HEK293 (cell line): ENCODE measurements at regions not wholly inside any gene's neighbourhood (a gene's known extent, or its start where the extent isn't known, plus 50 kb on each side); places are given as distances from the start of the nearest gene placed in this dataset.

Source experiments
- CTCF ChIA-PET: fragments of 350-600 bp; formaldehyde crosslinking; extraction: SDS; loops from one replicate; lab custom pipeline; 2021; ENCODE audit warnings: antibody characterized with exemption; lab: Yijun Ruan, JAX
- POLR2A ChIA-PET: fragments of 300-600 bp; formaldehyde crosslinking; extraction: SDS; loops from one replicate; lab custom pipeline; 2020; ENCODE audit warnings: antibody characterized with exemption, inconsistent platforms; lab: Yijun Ruan, JAX
- H3K27ac ChIP-seq: fragments of 200-500 bp; sonication (Bioruptor generic); 2 replicates; pipeline ENCODE4 v1.5.1; 2014; ENCODE audit warnings: low read depth, low read length, control low read depth, inconsistent platforms; ENCODE audit errors: extremely low read depth
- H3K36me3 ChIP-seq, 2 experiments: fragments of 200-500 bp in 1 of 2; sonication (Bioruptor generic) in 1 of 2; 1 replicate in 1 of 2; 2 replicates in 1 of 2; pipeline ENCODE4 v1.5.1; 2014 to 2017; ENCODE audit warnings: inconsistent platforms in 2 of 2, low read length in 2 of 2; ENCODE audit not compliant: control insufficient read depth in 2 of 2, insufficient read depth in 1 of 2
- H3K4me1 ChIP-seq: fragments of 200-500 bp; sonication (Bioruptor generic); 2 replicates; pipeline ENCODE4 v1.5.1; 2014; ENCODE audit warnings: mild to moderate bottlenecking, low read length, inconsistent platforms; ENCODE audit not compliant: control insufficient read depth, insufficient read depth
- H3K4me3 ChIP-seq: 2 replicates; pipeline ENCODE4 v1.5.1; 2011; ENCODE audit warnings: low read depth, mild to moderate bottlenecking, control low read depth, low read length, moderate library complexity
- H3K9me3 ChIP-seq: fragments of 200-500 bp; sonication (Bioruptor generic); 2 replicates; pipeline ENCODE4 v1.5.1; 2014; ENCODE audit warnings: low read depth, low read length, inconsistent platforms; ENCODE audit not compliant: control insufficient read depth, insufficient read depth
- ATF2 ChIP-seq: fragments of 450-650 bp; formaldehyde crosslinking; IDR thresholded peaks from 2 replicates; pipeline ENCODE4 v1.5.1; 2016; ENCODE audit warnings: missing biosample characterization, missing genetic modification characterization, low read depth
- KLF1 ChIP-seq: fragments of 450-650 bp; formaldehyde crosslinking; IDR thresholded peaks from 2 replicates; pipeline ENCODE4 v1.5.1; 2016; ENCODE audit warnings: missing biosample characterization, missing genetic modification characterization
- KLF10 ChIP-seq: fragments of 450-650 bp; IDR thresholded peaks from 2 replicates; pipeline ENCODE4 v1.5.1; 2018; ENCODE audit warnings: missing biosample characterization, mild to moderate bottlenecking, missing genetic modification characterization
- KLF9 ChIP-seq: fragments of 450-650 bp; formaldehyde crosslinking; IDR thresholded peaks from 2 replicates; pipeline ENCODE4 v1.5.1; 2016; ENCODE audit warnings: missing biosample characterization, missing genetic modification characterization, low read depth
- SCRT1 ChIP-seq: fragments of 450-650 bp; formaldehyde crosslinking; IDR thresholded peaks from 2 replicates; pipeline ENCODE4 v1.5.1; 2016; ENCODE audit warnings: missing biosample characterization, missing genetic modification characterization, borderline replicate concordance
- ZBTB21 ChIP-seq: fragments of 450-650 bp; formaldehyde crosslinking; IDR thresholded peaks from 2 replicates; pipeline ENCODE4 v1.5.1; 2017; ENCODE audit warnings: missing biosample characterization, missing genetic modification characterization
- ZEB2 ChIP-seq: fragments of 450-650 bp; formaldehyde crosslinking; IDR thresholded peaks from 2 replicates; pipeline ENCODE4 v1.5.1; 2016; ENCODE audit warnings: missing biosample characterization, missing genetic modification characterization
- ZFP37 ChIP-seq: fragments of 450-650 bp; formaldehyde crosslinking; IDR thresholded peaks from 2 replicates; pipeline ENCODE4 v1.5.1; 2016; ENCODE audit warnings: missing biosample characterization, missing genetic modification characterization
- ZIC2 ChIP-seq: fragments of 450-650 bp; formaldehyde crosslinking; IDR thresholded peaks from 2 replicates; pipeline ENCODE4 v1.5.1; 2016; ENCODE audit warnings: missing biosample characterization, missing genetic modification characterization
- ZNF114 ChIP-seq: fragments of 450-650 bp; formaldehyde crosslinking; IDR thresholded peaks from 2 replicates; pipeline ENCODE4 v1.5.0; 2017; ENCODE audit warnings: missing biosample characterization, missing genetic modification characterization
- ZNF138 ChIP-seq: fragments of 450-650 bp; formaldehyde crosslinking; IDR thresholded peaks from 2 replicates; pipeline ENCODE4 v1.5.1; 2016; ENCODE audit warnings: missing biosample characterization, missing genetic modification characterization, borderline replicate concordance
- ZNF174 ChIP-seq: fragments of 450-650 bp; formaldehyde crosslinking; IDR thresholded peaks from 2 replicates; pipeline ENCODE4 v1.5.0; 2017; ENCODE audit warnings: missing biosample characterization, mild to moderate bottlenecking, missing genetic modification characterization
- ZNF23 ChIP-seq: fragments of 450-650 bp; formaldehyde crosslinking; IDR thresholded peaks from 2 replicates; pipeline ENCODE4 v1.5.1; 2016; ENCODE audit warnings: missing biosample characterization, missing genetic modification characterization, borderline replicate concordance
- ZNF24 ChIP-seq: fragments of 450-650 bp; formaldehyde crosslinking; IDR thresholded peaks from 2 replicates; pipeline ENCODE4 v1.5.1; 2016; ENCODE audit warnings: missing biosample characterization, missing genetic modification characterization
- ZNF394 ChIP-seq: fragments of 450-650 bp; formaldehyde crosslinking; IDR thresholded peaks from 2 replicates; pipeline ENCODE4 v1.5.1; 2016; ENCODE audit warnings: missing biosample characterization, missing genetic modification characterization, mild to moderate bottlenecking, moderate library complexity, borderline replicate concordance
- ZNF423 ChIP-seq: fragments of 450-650 bp; formaldehyde crosslinking; IDR thresholded peaks from 2 replicates; pipeline ENCODE4 v1.5.1; 2016; ENCODE audit warnings: missing biosample characterization, missing genetic modification characterization
- ZNF530 ChIP-seq: fragments of 450-650 bp; formaldehyde crosslinking; IDR thresholded peaks from 2 replicates; pipeline ENCODE4 v1.5.1; 2016; ENCODE audit warnings: low read depth, missing biosample characterization, missing genetic modification characterization
- ZNF558 ChIP-seq: fragments of 450-650 bp; formaldehyde crosslinking; IDR thresholded peaks from 2 replicates; pipeline ENCODE4 v1.5.1; 2016; ENCODE audit warnings: missing biosample characterization, missing genetic modification characterization
- ZNF596 ChIP-seq: fragments of 450-650 bp; IDR thresholded peaks from 2 replicates; pipeline ENCODE4 v1.5.0; 2018; ENCODE audit warnings: missing biosample characterization, mild to moderate bottlenecking, missing genetic modification characterization, moderate library complexity
- ZNF610 ChIP-seq: fragments of 450-650 bp; formaldehyde crosslinking; IDR thresholded peaks from 2 replicates; pipeline ENCODE4 v1.5.1; 2016; ENCODE audit warnings: missing biosample characterization, missing genetic modification characterization, borderline replicate concordance
- ZNF621 ChIP-seq: fragments of 450-650 bp; formaldehyde crosslinking; IDR thresholded peaks from 2 replicates; pipeline ENCODE4 v1.5.1; 2017; ENCODE audit warnings: missing biosample characterization, missing genetic modification characterization
- ZNF658 ChIP-seq: fragments of 450-650 bp; formaldehyde crosslinking; IDR thresholded peaks from 2 replicates; pipeline ENCODE4; 2016; ENCODE audit warnings: missing biosample characterization, missing genetic modification characterization
- ZNF677 ChIP-seq: fragments of 450-650 bp; IDR thresholded peaks from 2 replicates; pipeline ENCODE4 v1.5.0; 2018; ENCODE audit warnings: missing biosample characterization, mild to moderate bottlenecking, missing genetic modification characterization, moderate library complexity
- ZNF701 ChIP-seq: fragments of 450-650 bp; formaldehyde crosslinking; IDR thresholded peaks from 2 replicates; pipeline ENCODE4 v1.5.1; 2016; ENCODE audit warnings: missing biosample characterization, missing genetic modification characterization
- ZSCAN16 ChIP-seq: fragments of 450-650 bp; formaldehyde crosslinking; IDR thresholded peaks from 2 replicates; pipeline ENCODE4 v1.5.1; 2016; ENCODE audit warnings: missing biosample characterization, missing genetic modification characterization
- TF ChIP-seq, protein P1 (sequence below): fragments of 450-650 bp; formaldehyde crosslinking; IDR thresholded peaks from 2 replicates; pipeline ENCODE4 v1.5.1; 2017; ENCODE audit warnings: missing biosample characterization, missing genetic modification characterization
- TF ChIP-seq, protein P2 (sequence below): fragments of 450-650 bp; formaldehyde crosslinking; IDR thresholded peaks from 2 replicates; pipeline ENCODE4 v1.5.1; 2017; ENCODE audit warnings: missing biosample characterization, mild to moderate bottlenecking, missing genetic modification characterization, moderate library complexity
- TF ChIP-seq, protein P3 (sequence below): fragments of 450-650 bp; formaldehyde crosslinking; IDR thresholded peaks from 2 replicates; pipeline ENCODE4 v1.5.1; 2017; ENCODE audit warnings: missing biosample characterization, missing genetic modification characterization
- TF ChIP-seq, protein P4 (sequence below): fragments of 450-650 bp; IDR thresholded peaks from 2 replicates; pipeline ENCODE4 v1.5.1; 2018; ENCODE audit warnings: missing biosample characterization, mild to moderate bottlenecking, missing genetic modification characterization

GRCh38 chr9:102941868-102942267 lies 53.3 kb upstream of the CYLC2 start:
- no peaks in the 10 kb centered on the region for H3K9me3 ChIP-seq
- no peak overlapping the region for H3K27ac ChIP-seq
- TF ChIP-seq ZNF114 (tag by site-specific recombination) = no peak
- TF ChIP-seq ZSCAN16 (tag by site-specific recombination) = no peak
- no peak for TF ChIP-seq ZNF610 (tag by site-specific recombination)
- TF ChIP-seq ZFP37 (tag by site-specific recombination) = no peak
- no peak for TF ChIP-seq ZNF658 (tag by site-specific recombination)
- no peak for TF ChIP-seq ZNF677 (tag by site-specific recombination)
- TF ChIP-seq ZNF423 (tag by site-specific recombination) = no peak
- TF ChIP-seq ZNF24 (tag by site-specific recombination) = no peak
- TF ChIP-seq, protein P1, sequence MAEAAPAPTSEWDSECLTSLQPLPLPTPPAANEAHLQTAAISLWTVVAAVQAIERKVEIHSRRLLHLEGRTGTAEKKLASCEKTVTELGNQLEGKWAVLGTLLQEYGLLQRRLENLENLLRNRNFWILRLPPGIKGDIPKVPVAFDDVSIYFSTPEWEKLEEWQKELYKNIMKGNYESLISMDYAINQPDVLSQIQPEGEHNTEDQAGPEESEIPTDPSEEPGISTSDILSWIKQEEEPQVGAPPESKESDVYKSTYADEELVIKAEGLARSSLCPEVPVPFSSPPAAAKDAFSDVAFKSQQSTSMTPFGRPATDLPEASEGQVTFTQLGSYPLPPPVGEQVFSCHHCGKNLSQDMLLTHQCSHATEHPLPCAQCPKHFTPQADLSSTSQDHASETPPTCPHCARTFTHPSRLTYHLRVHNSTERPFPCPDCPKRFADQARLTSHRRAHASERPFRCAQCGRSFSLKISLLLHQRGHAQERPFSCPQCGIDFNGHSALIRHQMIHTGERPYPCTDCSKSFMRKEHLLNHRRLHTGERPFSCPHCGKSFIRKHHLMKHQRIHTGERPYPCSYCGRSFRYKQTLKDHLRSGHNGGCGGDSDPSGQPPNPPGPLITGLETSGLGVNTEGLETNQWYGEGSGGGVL (tag by site-specific recombination) = no peak
- no peak for TF ChIP-seq ZEB2 (tag by site-specific recombination)
- no peak for TF ChIP-seq ZIC2
- TF ChIP-seq KLF1 (tag by site-specific recombination) = no peak
- TF ChIP-seq KLF9 (tag by site-specific recombination) = no peak
- no peak for TF ChIP-seq SCRT1 (tag by site-specific recombination)
- no peak for TF ChIP-seq ZNF621 (tag by site-specific recombination)
- TF ChIP-seq KLF10 = no peak
- no peak for TF ChIP-seq ZBTB21
- TF ChIP-seq ZNF174 (tag by site-specific recombination) = no peak
- TF ChIP-seq, protein P2, sequence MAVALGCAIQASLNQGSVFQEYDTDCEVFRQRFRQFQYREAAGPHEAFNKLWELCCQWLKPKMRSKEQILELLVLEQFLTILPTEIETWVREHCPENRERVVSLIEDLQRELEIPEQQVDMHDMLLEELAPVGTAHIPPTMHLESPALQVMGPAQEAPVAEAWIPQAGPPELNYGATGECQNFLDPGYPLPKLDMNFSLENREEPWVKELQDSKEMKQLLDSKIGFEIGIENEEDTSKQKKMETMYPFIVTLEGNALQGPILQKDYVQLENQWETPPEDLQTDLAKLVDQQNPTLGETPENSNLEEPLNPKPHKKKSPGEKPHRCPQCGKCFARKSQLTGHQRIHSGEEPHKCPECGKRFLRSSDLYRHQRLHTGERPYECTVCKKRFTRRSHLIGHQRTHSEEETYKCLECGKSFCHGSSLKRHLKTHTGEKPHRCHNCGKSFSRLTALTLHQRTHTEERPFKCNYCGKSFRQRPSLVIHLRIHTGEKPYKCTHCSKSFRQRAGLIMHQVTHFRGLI (tag by site-specific recombination) = no peak
- no peak overlapping the region for H3K4me3 ChIP-seq
- H3K4me1 ChIP-seq = no peaks in the 10 kb centered on the region
- CTCF ChIA-PET = no interaction called here
- H3K36me3 ChIP-seq = no peaks in the 10 kb centered on the region
- POLR2A ChIA-PET = no interaction called here

DNA sequence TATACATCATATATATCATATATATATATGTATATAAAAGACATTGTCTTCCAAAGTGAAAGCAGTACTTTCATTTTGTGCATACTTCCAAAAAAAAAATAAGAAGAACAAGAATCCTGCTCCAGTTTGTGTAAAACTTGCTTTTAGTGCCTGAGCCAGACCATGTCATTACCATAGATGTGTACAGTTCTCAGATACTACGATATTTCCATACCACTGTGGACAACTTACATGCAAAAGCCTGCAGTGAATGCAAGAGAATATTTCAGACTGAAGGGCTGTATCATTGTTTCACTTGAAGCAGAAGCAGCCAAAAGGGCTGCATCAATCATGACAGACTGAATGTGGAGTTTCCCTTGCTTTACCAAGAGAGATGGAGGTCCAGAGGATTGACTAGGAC lies 72.6 kb upstream of the CYLC2 start:
- TF ChIP-seq ZNF701 (tag by site-specific recombination) = no peak
- no peak for TF ChIP-seq ATF2 (tag by site-specific recombination)
- TF ChIP-seq, protein P3, sequence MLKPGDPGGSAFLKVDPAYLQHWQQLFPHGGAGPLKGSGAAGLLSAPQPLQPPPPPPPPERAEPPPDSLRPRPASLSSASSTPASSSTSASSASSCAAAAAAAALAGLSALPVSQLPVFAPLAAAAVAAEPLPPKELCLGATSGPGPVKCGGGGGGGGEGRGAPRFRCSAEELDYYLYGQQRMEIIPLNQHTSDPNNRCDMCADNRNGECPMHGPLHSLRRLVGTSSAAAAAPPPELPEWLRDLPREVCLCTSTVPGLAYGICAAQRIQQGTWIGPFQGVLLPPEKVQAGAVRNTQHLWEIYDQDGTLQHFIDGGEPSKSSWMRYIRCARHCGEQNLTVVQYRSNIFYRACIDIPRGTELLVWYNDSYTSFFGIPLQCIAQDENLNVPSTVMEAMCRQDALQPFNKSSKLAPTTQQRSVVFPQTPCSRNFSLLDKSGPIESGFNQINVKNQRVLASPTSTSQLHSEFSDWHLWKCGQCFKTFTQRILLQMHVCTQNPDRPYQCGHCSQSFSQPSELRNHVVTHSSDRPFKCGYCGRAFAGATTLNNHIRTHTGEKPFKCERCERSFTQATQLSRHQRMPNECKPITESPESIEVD (tag by site-specific recombination) = no peak
- TF ChIP-seq ZNF138 (tag by site-specific recombination) = no peak
- no peak for TF ChIP-seq ZNF23 (tag by site-specific recombination)
- no peak for TF ChIP-seq ZNF530 (tag by site-specific recombination)
- no peak for TF ChIP-seq ZNF394
- no peak for TF ChIP-seq ZNF596
- TF ChIP-seq, protein P4, sequence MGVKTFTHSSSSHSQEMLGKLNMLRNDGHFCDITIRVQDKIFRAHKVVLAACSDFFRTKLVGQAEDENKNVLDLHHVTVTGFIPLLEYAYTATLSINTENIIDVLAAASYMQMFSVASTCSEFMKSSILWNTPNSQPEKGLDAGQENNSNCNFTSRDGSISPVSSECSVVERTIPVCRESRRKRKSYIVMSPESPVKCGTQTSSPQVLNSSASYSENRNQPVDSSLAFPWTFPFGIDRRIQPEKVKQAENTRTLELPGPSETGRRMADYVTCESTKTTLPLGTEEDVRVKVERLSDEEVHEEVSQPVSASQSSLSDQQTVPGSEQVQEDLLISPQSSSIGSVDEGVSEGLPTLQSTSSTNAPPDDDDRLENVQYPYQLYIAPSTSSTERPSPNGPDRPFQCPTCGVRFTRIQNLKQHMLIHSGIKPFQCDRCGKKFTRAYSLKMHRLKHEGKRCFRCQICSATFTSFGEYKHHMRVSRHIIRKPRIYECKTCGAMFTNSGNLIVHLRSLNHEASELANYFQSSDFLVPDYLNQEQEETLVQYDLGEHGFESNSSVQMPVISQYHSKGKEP = no peak
- TF ChIP-seq ZNF558 (tag by site-specific recombination) = no peak
- no peak for TF ChIP-seq SCRT1 (tag by site-specific recombination)
- Histone ChIP-seq H3K36me3 (no peaks in the 10 kb centered on the region), H3K27ac (no peak overlapping the region), H3K4me1 (no peaks in the 10 kb centered on the region), H3K4me3 (no peak overlapping the region), H3K9me3 (no peaks in the 10 kb centered on the region)
- CTCF ChIA-PET = no interaction called here
- POLR2A ChIA-PET = no interaction called here
